Ishikawa (cell line): ENCODE measurements at regions not wholly inside any gene's neighbourhood (a gene's known extent, or its start where the extent isn't known, plus 50 kb on each side); places are given as distances from the start of the nearest gene placed in this dataset.

ENCODE experiments used
- CEBPB ChIP-seq: IDR thresholded peaks from 2 replicates; pipeline ENCODE4 v1.6.1; 2012
- CREB1 ChIP-seq: IDR thresholded peaks from 2 replicates; pipeline ENCODE4 v1.6.1; 2012; ENCODE audit warnings: low read depth
- EGR1 ChIP-seq: IDR thresholded peaks from 2 replicates; pipeline ENCODE4 v1.6.1; 2012
- EP300 ChIP-seq: IDR thresholded peaks from 2 replicates; pipeline ENCODE4 v1.6.1; 2012; ENCODE audit warnings: borderline replicate concordance
- FOXM1 ChIP-seq: IDR thresholded peaks from 2 replicates; pipeline ENCODE4 v1.6.1; 2012; ENCODE audit warnings: low read depth, borderline replicate concordance
- NFIC ChIP-seq: IDR thresholded peaks from 2 replicates; pipeline ENCODE4 v1.6.1; 2012
- RAD21 ChIP-seq: IDR thresholded peaks from 2 replicates; pipeline ENCODE4 v1.6.1; 2012; ENCODE audit warnings: low read depth
- TAF1 ChIP-seq: IDR thresholded peaks from 2 replicates; pipeline ENCODE4 v1.6.1; 2012; ENCODE audit warnings: low read depth, mild to moderate bottlenecking
- TCF12 ChIP-seq: IDR thresholded peaks from 2 replicates; pipeline ENCODE4 v1.6.1; 2012; ENCODE audit warnings: low read depth
- TEAD4 ChIP-seq: IDR thresholded peaks from 2 replicates; pipeline ENCODE4 v1.6.1; 2012
- YY1 ChIP-seq: IDR thresholded peaks from 2 replicates; pipeline ENCODE4 v1.6.1; 2012; ENCODE audit warnings: low read depth
- ZBTB7A ChIP-seq: IDR thresholded peaks from 2 replicates; pipeline ENCODE4 v1.6.1; 2012; ENCODE audit warnings: low read depth
- TF ChIP-seq, protein P1 (sequence below): IDR thresholded peaks from 2 replicates; pipeline ENCODE4 v1.6.1; 2012
- TF ChIP-seq, protein P2 (sequence below): IDR thresholded peaks from 2 replicates; pipeline ENCODE4 v1.6.1; 2012
- TF ChIP-seq, protein P3 (sequence below): IDR thresholded peaks from 2 replicates; pipeline ENCODE4 v1.6.1; 2012; ENCODE audit warnings: low read depth, mild to moderate bottlenecking

DNA sequence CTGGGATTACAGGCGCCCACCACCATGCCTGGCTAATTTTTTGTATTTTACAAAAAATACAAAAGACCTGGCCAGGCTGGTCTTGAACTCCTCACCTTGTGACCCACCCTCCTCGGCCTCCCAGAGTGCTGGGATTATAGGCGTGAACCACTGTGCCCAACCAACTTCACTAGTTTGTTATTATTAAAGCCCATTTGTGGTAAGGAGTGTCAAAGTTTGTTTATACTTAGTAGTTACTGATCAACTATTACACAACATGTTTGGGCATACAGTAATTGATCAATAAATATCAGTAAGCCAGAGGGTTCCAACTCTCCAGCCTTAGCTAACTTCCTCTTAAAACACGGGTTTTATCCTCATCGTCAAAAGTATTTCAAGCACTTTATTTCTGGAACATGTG is 67.5 kb upstream of the ZNG1B start:
- no peak for TF ChIP-seq ZBTB7A
- TF ChIP-seq TEAD4 = no peak
- no peak for TF ChIP-seq FOXM1
- TF ChIP-seq EGR1 = no peak
- TF ChIP-seq, protein P1, sequence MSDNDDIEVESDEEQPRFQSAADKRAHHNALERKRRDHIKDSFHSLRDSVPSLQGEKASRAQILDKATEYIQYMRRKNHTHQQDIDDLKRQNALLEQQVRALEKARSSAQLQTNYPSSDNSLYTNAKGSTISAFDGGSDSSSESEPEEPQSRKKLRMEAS = no peak
- TF ChIP-seq NFIC = no peak
- TF ChIP-seq, protein P2, sequence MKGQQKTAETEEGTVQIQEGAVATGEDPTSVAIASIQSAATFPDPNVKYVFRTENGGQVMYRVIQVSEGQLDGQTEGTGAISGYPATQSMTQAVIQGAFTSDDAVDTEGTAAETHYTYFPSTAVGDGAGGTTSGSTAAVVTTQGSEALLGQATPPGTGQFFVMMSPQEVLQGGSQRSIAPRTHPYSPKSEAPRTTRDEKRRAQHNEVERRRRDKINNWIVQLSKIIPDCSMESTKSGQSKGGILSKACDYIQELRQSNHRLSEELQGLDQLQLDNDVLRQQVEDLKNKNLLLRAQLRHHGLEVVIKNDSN = no peak
- TF ChIP-seq CREB1 = no peak
- no peak for TF ChIP-seq RAD21
- TF ChIP-seq CEBPB = no peak
- no peak for TF ChIP-seq TCF12
- no peak for TF ChIP-seq TAF1
- no peak for TF ChIP-seq YY1
- TF ChIP-seq EP300 = no peak
- TF ChIP-seq, protein P3, sequence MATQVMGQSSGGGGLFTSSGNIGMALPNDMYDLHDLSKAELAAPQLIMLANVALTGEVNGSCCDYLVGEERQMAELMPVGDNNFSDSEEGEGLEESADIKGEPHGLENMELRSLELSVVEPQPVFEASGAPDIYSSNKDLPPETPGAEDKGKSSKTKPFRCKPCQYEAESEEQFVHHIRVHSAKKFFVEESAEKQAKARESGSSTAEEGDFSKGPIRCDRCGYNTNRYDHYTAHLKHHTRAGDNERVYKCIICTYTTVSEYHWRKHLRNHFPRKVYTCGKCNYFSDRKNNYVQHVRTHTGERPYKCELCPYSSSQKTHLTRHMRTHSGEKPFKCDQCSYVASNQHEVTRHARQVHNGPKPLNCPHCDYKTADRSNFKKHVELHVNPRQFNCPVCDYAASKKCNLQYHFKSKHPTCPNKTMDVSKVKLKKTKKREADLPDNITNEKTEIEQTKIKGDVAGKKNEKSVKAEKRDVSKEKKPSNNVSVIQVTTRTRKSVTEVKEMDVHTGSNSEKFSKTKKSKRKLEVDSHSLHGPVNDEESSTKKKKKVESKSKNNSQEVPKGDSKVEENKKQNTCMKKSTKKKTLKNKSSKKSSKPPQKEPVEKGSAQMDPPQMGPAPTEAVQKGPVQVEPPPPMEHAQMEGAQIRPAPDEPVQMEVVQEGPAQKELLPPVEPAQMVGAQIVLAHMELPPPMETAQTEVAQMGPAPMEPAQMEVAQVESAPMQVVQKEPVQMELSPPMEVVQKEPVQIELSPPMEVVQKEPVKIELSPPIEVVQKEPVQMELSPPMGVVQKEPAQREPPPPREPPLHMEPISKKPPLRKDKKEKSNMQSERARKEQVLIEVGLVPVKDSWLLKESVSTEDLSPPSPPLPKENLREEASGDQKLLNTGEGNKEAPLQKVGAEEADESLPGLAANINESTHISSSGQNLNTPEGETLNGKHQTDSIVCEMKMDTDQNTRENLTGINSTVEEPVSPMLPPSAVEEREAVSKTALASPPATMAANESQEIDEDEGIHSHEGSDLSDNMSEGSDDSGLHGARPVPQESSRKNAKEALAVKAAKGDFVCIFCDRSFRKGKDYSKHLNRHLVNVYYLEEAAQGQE = no peak

DNA sequence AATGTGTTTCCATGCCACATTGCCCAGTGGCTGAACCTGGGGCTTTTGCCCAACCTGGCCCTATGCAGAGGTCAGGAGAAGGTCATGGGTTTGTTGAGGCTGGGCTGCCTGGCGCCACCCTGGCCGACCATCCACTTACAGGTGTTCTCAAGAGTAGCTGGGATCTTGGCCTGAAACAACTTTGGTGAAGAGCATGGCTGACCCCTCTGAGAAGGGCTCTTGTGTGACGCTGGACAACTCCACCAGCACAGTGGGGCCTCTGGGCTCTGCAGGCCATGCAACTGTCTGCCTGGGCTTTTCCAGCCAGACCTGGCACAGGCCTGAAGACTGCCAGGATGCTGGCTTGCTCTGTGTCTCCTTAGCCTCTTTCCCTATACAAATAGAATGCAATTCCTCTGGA is 76.4 kb upstream of the ZNG1B start:
- TF ChIP-seq, protein P1 = no peak
- no peak for TF ChIP-seq NFIC
- TF ChIP-seq YY1 = no peak
- TF ChIP-seq TAF1 = no peak
- TF ChIP-seq EGR1 = no peak
- no peak for TF ChIP-seq CREB1
- TF ChIP-seq CEBPB = no peak
- no peak for TF ChIP-seq TEAD4
- no peak for TF ChIP-seq TCF12
- TF ChIP-seq FOXM1 = no peak

DNA sequence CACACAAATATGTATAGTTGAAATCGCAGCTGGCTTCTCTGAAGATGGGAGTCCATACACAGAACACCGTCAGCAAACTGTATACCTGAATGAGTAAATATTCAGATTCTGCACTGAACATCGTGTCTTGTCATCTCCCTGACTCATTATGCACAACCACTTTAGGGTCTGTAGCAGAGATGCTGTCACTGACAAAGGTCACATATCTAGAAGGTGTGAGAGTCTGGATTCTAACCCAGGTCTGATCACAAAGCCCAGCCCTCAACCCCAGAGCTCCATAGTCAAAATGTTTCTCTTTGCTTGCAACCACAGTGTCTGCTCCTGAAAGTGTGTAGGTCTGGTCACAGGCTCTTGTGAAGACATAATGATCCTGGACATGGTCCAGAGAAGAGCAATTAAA is 78.3 kb upstream of the PAX8 start:
- TF ChIP-seq RAD21 (no peak), TEAD4 (no peak), EP300 (no peak), NFIC (no peak), TAF1 (no peak), CREB1 (no peak), ZBTB7A (no peak), FOXM1 (no peak)
- TF ChIP-seq, protein P1 = no peak
- TF ChIP-seq, protein P3 = no peak

DNA sequence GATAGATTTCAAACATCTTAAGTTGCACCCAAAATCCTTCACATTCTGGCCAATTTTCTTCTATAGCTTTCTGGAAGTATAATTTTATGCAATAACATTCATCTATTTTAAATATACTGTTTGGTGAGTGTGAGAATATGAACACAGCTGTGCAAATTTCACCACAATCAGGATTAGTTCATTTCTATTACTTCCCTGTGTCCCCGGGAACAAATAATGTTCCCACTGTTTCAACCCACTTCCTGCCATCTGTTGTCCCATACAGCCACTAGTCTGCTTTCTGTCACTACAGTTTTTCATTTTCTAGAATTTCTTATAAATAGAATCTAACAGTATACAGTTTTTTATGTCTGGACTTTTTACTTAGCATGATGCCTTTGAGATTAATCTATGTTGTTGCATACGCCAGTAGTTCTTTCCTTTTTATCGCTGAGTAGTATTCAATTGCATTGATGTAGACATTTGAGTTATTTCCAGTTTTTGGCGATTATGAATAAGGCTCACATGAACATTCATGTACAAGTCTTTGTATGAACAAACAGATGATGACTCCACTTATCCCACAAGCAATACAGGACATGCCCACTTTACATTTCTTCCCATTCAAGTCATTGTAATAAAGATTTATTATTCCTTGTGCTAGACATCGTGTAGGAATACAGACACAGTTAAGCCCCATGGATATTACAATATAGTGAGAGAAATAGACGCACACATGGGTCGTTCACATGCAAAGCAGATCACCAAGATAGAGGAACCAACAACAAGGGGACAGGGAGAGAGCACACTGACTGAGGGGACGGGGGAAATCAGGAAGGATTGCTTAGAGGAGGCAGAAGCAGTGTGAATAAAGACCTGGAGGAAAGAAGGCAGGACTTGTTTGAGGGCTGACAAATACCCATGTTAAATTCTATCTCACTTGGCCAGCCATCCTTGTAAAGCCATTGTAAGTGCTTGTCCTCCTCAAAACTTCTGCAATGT is 72.9 kb upstream of the PAX8 start:
- no peak for TF ChIP-seq TAF1
- TF ChIP-seq, protein P2 = no peak

DNA sequence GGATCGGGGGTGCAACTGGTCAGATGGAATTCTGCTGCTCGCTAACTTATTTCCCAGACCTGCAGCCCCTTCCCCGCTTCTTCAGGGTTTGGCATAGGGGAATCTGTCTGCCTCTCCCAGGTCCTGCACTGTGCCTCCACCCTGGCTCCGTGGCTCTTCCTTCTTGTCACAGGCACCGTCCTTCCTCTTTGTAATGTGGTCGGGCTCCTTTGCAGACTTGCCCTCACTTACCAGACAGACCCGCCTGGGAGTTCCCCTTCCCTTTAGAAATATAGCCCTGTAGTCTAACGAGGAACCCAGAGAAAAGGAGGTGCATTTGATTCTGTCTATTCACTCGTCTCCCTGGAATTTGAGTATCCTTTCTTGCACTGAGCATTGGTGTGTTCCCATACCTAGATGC is 63.9 kb upstream of the PAX8 start:
- TF ChIP-seq, protein P2 = no peak
- TF ChIP-seq FOXM1 (no peak), CREB1 (no peak), TCF12 (no peak), ZBTB7A (no peak), TAF1 (no peak), EP300 (no peak), YY1 (no peak), TEAD4 (no peak), RAD21 (no peak), EGR1 (no peak), CEBPB (no peak), NFIC (no peak)
- TF ChIP-seq, protein P1 = no peak
- TF ChIP-seq, protein P3 = no peak
